Calu3 (cell line): ENCODE measurements at regions not wholly inside any gene's neighbourhood (a gene's known extent, or its start where the extent isn't known, plus 50 kb on each side); places are given as distances from the start of the nearest gene placed in this dataset.

Experiments
- BruUV-seq: library from RNA; stranded (reverse); fragments of 400-500 nt; replicated peaks from 2 replicates; lab custom pipeline; 2021; lab: Mats Ljungman, UMichigan
- CTCF ChIA-PET: fragments of 300-600 bp; sonication (Branson Sonifier 250); formaldehyde crosslinking; loops from one replicate; lab custom pipeline; 2022; ENCODE audit warnings: antibody characterized with exemption; lab: Charles Lee
- DNase-seq: peaks from one replicate; pipeline ENCODE4 v3.0.0; 2022
- H3K27ac Mint-ChIP-seq: one replicate; pipeline ENCODE4 v1.8.0; 2022; ENCODE audit warnings: mixed read lengths; ENCODE audit not compliant: unreplicated experiment
- H3K27me3 Mint-ChIP-seq: one replicate; pipeline ENCODE4 v1.8.0; 2022; ENCODE audit warnings: mixed read lengths; ENCODE audit not compliant: unreplicated experiment
- H3K36me3 Mint-ChIP-seq: one replicate; pipeline ENCODE4 v1.8.0; 2022; ENCODE audit warnings: mild to moderate bottlenecking, moderate library complexity, mixed read lengths; ENCODE audit not compliant: insufficient read depth, unreplicated experiment
- H3K4me1 Mint-ChIP-seq: one replicate; pipeline ENCODE4 v1.8.0; 2022; ENCODE audit warnings: mild to moderate bottlenecking, low read depth, mixed read lengths; ENCODE audit not compliant: unreplicated experiment
- H3K4me3 Mint-ChIP-seq: one replicate; pipeline ENCODE4 v1.8.0; 2022; ENCODE audit warnings: mild to moderate bottlenecking, low read depth, moderate library complexity, mixed read lengths; ENCODE audit not compliant: unreplicated experiment
- H3K9me3 Mint-ChIP-seq: one replicate; pipeline ENCODE4 v1.8.0; 2022; ENCODE audit warnings: low read depth, mixed read lengths; ENCODE audit not compliant: unreplicated experiment
- intact Hi-C: fragments of 100-400 bp; cut with micrococcal nuclease; formaldehyde crosslinking; loops from one replicate; pipeline ENCODE4 v1.10.0; 2022; ENCODE audit not compliant: unreplicated experiment
- TF ChIP-seq, protein P1 (sequence below): fragments of 200-600 bp; IDR thresholded peaks from one replicate; pipeline ENCODE4 v1.8.0; 2022; ENCODE audit warnings: antibody characterized with exemption; ENCODE audit not compliant: unreplicated experiment

- Mint-ChIP-seq H3K36me3 (no peaks in the 10 kb centered on the region), H3K27ac (no peak overlapping the region), H3K9me3 (peaks cover 6% of the 10 kb centered on the region), H3K4me3 (no peak overlapping the region), H3K4me1 (no peaks in the 10 kb centered on the region), H3K27me3 (no peaks in the 10 kb centered on the region)
- CTCF ChIA-PET, result no interaction called here
- intact Hi-C loops, result no loop called here
- TF ChIP-seq, protein P1, sequence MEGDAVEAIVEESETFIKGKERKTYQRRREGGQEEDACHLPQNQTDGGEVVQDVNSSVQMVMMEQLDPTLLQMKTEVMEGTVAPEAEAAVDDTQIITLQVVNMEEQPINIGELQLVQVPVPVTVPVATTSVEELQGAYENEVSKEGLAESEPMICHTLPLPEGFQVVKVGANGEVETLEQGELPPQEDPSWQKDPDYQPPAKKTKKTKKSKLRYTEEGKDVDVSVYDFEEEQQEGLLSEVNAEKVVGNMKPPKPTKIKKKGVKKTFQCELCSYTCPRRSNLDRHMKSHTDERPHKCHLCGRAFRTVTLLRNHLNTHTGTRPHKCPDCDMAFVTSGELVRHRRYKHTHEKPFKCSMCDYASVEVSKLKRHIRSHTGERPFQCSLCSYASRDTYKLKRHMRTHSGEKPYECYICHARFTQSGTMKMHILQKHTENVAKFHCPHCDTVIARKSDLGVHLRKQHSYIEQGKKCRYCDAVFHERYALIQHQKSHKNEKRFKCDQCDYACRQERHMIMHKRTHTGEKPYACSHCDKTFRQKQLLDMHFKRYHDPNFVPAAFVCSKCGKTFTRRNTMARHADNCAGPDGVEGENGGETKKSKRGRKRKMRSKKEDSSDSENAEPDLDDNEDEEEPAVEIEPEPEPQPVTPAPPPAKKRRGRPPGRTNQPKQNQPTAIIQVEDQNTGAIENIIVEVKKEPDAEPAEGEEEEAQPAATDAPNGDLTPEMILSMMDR, result no peak
- no TSS peak for BruUV-seq
- no peak for DNase-seq
These were observed 625.3 kb upstream of the PCDH7 start for GRCh38 chr4:30094887-30095286.

- Mint-ChIP-seq H3K27ac (no peak overlapping the region), H3K27me3 (no peaks in the 10 kb centered on the region), H3K4me1 (no peaks in the 10 kb centered on the region), H3K36me3 (no peaks in the 10 kb centered on the region), H3K4me3 (no peak overlapping the region), H3K9me3 (peaks cover 6% of the 10 kb centered on the region)
- TF ChIP-seq, protein P1, result no peak
- DNase-seq, result no peak
- intact Hi-C loops, result no loop called here
- CTCF ChIA-PET, result no interaction called here
- no TSS peak for BruUV-seq
These were observed 616.7 kb upstream of the PCDH7 start for GRCh38 chr4:30103455-30103854.

- intact Hi-C loops, result no loop called here
- no peaks in the 10 kb centered on the region for H3K36me3 Mint-ChIP-seq
- no peaks in the 10 kb centered on the region for H3K4me1 Mint-ChIP-seq
- CTCF ChIA-PET, result no interaction called here
- TF ChIP-seq, protein P1, result no peak
- no peak for DNase-seq
- peaks cover 2% of the 10 kb centered on the region for H3K9me3 Mint-ChIP-seq
- H3K27ac Mint-ChIP-seq, result no peak overlapping the region
- no TSS peak for BruUV-seq
- H3K4me3 Mint-ChIP-seq, result no peak overlapping the region
- no peaks in the 10 kb centered on the region for H3K27me3 Mint-ChIP-seq
These were observed 603.8 kb upstream of the PCDH7 start for GRCh38 chr4:30116401-30116800.

- no TSS peak for BruUV-seq
- Mint-ChIP-seq H3K27me3 (no peaks in the 10 kb centered on the region), H3K27ac (no peak overlapping the region), H3K36me3 (no peaks in the 10 kb centered on the region), H3K4me1 (no peaks in the 10 kb centered on the region), H3K9me3 (peaks cover 2% of the 10 kb centered on the region), H3K4me3 (no peak overlapping the region)
- DNase-seq, result no peak
- CTCF ChIA-PET, result no interaction called here
- TF ChIP-seq, protein P1, result no peak
- intact Hi-C loops, result no loop called here
These were observed 602.7 kb upstream of the PCDH7 start for GRCh38 chr4:30117433-30117832.
